ENCODE measurements at regions not wholly inside any gene's neighbourhood (a gene's known extent, or its start where the extent isn't known, plus 50 kb on each side); places are given as distances from the start of the nearest gene placed in this dataset.
"Not testable (repeated sequence)": the region's sequence is repeated elsewhere in the genome, so short reads cannot be mapped to it uniquely, and the experiment has no call there.

GRCh38 chr9:7536310-7536939 is 263.2 kb downstream of the DMAC1 start:
- peak; percentile 11 for DNase-seq

GRCh38 chr9:7534211-7534935 is 265.2 kb downstream of the DMAC1 start:
- no peak for DNase-seq

GRCh38 chr9:7533376-7534090 is 266.0 kb downstream of the DMAC1 start:
- no peak for DNase-seq

DNA sequence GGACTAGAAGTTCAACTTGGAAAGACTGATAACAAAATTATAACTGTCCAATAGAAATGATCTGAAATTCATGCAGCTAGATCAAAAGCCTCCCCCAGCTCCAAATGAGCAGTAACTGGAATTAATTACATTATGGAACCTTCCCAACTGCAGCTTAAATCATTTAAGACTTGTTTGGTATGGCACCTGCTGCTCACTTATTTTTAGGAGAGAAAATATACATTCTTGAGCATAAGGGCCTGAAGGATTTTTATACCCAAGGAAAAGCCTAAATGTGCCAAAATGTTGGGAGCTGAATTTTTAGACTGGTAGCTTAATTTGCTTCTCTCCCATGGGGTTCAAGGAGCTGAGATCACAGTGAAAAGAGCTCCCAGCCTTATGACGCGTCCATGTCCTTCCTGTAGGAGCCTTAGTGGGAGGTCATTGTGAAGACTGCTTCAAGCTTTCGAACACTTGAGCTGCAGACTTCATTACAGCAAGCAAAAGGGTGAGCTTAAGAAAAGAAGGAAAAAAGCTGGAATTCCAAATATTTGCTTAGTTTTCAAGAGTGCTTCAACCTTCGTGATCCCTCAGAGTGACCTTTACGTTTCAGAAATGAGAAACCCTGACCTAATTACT is 276.0 kb downstream of the DMAC1 start:
- DNase-seq = no peak

DNA sequence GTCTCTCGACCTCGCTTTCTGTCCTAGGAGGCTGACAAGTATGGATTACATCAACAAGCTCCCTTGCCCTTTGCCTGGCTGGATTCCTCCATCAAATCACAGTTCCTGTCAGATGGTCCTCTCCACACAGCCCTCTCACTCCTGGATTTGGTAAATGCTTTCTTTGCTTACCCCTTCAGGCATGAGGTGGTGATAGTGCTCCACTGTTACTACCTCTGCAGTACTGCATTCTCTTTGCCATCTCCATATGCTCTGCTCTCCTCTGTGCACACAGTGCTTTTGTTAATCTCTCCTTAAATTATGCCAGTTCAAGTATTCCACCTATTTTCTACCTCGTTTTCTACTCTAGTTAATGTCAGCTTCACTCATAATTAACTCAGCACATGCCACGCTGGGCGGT is 279.2 kb downstream of the DMAC1 start:
- no peak for DNase-seq

DNA sequence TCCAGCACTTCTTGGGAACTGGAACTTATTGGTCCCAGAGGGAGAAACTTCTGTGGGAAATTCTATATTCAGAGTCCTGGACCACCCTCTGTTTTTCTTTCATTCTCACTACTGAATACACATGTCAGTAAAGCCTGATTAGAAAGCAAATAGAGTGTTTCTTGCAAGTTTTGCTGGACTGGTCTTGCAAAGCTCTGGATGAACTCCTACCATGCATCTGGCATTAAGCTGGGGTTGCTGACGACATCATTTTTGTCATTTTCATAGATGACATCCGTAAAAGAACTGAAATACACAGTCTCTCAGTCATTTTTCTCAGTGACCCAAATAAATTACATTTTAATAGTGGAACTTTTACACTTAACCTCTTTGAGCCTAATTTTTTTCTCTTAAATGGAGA is 283.2 kb downstream of the DMAC1 start:
- no peak for DNase-seq

DNA sequence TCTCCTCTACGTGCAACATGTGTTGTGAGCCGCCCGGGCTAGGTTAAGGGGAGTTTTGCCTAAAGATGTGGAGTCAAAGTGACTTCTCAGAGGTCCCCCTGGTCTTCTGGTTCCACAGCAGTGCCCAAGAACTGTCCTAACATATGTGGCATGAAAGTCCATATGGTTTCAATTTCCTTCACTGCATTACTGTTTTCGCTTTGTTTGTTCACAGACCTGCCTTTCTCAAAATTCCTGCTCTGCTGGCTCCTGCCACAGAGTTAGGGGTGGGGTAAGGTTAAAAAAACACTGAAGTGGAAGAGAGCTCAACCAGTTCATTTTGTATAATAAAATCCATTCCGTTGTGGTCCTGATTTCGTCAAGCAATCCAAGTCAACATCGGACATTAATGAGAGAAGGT is 289.4 kb downstream of the DMAC1 start:
- no peak for DNase-seq

GRCh38 chr9:7509576-7510145 is 289.9 kb downstream of the DMAC1 start:
- DNase-seq = no peak

DNA sequence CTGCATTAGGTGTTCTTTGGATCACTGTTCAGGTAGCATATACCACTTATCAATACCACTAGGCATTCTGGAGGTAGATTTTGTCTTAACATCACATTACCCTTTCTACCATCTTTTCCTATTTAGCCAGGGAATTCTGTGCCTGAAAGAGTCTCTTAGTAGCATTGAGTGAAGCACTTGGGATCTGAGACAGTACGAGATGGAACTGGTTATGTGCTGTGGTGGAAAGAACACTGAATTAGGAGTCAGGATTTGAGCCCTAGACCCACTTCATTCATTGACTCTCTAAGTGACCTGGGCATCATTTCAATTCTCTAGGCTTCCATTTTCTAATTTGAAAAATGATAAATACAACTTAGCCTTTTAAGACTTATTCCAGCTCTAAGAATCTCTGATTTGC is 291.1 kb downstream of the DMAC1 start:
- DNase-seq = no peak

DNA sequence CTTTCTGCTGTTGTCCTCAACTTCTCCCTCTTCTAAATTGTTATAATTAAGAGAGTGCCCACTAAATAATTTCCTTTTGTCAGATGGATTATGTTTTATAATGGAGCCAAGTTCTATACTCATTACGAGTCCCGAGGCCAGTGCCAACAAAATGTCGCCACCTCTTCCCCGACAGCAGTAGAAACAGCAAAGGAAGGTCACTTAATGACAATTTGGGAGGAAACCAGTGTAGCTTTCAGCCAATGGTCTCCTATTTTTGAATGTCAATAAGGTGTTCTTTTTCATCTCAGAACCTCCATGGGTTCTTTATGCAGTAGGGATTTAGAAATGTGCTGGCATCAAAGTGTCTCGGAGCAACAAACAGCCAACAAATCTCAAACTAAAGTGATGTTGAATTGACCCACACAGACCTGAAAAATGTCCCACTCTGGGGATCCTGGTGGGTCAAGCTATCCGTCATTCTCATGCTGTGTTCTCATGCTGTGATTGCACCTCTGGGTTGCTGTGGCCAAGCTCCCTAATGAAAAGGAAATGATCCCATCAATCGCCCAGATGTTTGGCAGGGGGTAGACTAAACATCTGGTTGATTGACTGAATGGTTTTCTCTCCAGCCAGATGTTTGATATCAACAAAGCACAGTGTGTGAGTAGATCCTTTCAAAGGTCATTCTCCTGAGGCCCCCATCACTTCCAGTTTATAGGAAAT is 291.9 kb downstream of the DMAC1 start:
- no peak for DNase-seq

- DNase-seq = no peak
Observed at GRCh38 chr9:7507026-7507425, 292.6 kb downstream of the DMAC1 start.

GRCh38 chr9:7500521-7500920 is 299.1 kb downstream of the DMAC1 start:
- no peak for DNase-seq

- no peak for DNase-seq
Observed at GRCh38 chr9:7491641-7492040, 307.9 kb downstream of the DMAC1 start.

GRCh38 chr9:7490317-7491108 is 309.1 kb downstream of the DMAC1 start:
- DNase-seq = no peak

- DNase-seq = no peak
Observed at GRCh38 chr9:7489036-7489435, 310.5 kb downstream of the DMAC1 start.

DNA sequence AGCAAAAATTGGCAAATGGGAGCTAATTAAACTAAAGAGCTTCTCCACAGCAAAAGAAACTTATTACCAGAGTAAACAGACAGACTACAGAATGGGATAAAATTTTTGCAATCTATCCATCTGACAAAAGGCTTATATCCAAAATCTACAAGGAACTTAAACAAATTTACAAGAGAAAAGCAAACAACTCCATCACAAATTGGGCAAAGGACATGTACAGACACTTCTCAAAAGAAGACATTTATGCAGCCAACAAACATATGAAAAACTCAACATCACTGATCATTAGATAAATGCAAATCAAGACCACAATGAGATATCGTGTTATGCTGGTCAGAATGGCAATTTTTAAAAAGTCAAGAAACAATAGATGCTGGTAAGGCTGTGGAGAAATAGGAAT is 315.6 kb downstream of the DMAC1 start:
- not testable (repeated sequence) for DNase-seq

- no peak for DNase-seq
Observed at GRCh38 chr9:7481570-7481969, 318.0 kb downstream of the DMAC1 start.

GRCh38 chr9:7479300-7479699 is 320.3 kb downstream of the DMAC1 start:
- DNase-seq = no peak

GRCh38 chr9:7478646-7479045 is 320.9 kb downstream of the DMAC1 start:
- DNase-seq = no peak

DNA sequence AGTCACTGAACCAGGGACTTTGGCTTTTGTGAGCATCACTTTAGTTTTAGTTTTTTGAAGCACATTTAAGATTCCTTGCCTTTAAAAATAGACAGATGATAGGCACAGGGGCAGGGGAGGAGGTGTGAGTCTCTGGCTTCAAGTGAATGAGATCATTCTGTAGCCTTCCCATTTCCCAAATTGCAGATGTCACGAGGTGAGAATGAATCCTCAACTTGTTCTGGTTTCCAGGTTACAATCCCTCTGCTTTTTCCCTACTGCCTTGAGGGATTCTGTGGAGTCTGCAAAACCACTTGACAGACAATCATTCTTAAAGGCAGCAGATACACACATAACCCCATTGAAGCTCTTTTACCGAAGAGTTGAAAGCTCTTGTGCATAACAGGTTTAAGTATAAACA is 332.4 kb downstream of the DMAC1 start:
- no peak for DNase-seq

DNA sequence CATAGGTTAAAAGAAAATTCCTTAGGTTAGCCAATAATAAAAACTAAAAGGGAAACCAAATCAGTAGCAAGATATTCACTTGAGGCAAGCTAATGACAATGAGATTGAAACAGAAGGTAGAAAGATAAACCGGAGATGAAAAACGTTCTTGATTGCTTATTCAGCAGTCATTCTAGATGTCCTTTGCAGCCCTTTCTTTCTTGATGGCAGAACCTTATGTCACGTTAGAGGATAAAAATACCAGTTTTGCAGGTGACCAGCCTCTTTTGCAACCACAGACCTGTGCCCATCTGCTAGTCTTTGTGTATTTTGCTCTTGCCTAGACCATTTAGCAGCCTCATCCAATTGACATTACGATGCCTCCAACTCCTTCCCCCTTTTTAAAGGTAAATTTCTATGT is 337.8 kb downstream of the DMAC1 start:
- no peak for DNase-seq

Data from NCI-H1694 treated with DMSO at 0.1 percent for 48 hours (cell line).